GM12874 (cell line): ENCODE measurements at regions not wholly inside any gene's neighbourhood (a gene's known extent, or its start where the extent isn't known, plus 50 kb on each side); places are given as distances from the start of the nearest gene placed in this dataset.

Experiments
- CTCF ChIP-seq: IDR thresholded peaks from 2 replicates; pipeline ENCODE4 v1.5.1; 2011; ENCODE audit warnings: low read depth, mild to moderate bottlenecking, control low read depth, low read length, moderate library complexity; ENCODE audit not compliant: insufficient read depth

DNA sequence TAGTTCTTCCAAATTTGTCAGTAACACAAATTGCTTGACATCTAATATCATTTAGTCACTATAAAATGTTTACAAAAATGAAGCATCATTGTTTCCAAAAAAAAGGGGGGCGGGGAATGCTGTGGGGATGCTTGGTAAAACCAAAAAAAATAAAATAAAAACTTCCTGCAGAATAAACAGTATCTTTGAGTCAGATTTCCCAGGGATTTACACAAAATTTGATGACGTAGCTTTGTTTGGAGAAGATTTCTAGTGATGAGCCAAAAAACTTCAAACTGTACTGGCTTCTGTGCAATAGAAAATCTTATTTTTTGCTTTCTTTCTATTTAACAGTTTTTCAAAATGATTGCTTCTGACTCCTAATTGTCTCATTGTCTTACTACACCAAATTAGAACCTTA, 80.0 kb downstream of the MZT1 start:
- no peak for TF ChIP-seq CTCF

DNA sequence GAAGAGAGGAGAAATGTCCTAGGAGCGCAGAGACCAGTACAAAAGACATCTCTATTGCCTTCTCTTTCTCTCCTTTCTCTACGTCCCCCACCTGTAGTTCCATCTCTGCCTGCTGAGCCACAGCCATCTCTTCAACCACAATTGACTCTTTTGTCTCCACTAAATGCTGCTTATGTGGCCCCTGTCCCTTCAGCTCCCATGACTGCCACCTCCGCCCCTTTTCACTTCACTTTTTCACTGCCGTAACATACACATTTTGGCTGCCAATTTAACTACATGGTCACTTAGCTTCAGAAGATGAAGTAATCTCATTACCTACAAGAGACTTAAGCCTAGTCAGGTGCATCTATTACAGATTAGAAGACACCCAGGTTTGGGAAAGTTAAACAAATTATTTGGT, 81.9 kb downstream of the MZT1 start:
- no peak for TF ChIP-seq CTCF

DNA sequence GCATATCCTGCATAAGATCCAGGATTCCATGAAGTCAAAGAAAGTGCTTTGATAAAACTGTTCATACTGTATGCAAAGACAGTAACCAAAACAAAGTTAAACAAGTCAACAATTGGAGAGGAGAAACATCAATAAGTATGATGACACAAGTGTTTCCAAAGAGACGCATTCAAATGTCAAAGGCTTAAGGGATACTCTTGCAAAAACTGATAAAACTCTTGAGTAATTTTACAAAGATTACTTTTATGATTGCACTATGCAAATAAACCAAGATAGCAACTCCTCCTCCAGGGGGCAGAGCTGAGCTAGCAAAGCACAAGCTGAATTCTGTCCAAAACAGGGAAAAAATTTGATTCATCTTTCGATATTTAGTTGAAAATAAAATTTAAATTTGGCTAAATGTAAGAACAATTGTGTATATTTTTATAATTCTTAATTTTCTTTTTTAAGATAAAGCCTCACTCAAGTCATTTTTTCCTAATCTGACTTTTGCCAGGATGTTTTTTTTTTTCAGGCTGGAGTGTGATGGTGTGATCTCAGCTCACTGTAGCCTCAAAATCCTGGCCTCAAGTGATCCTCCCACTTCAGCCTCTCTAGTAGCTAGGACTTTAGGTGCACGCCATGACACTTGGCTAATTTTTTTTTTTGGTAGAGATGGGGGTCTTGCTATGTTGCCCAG, 84.0 kb downstream of the MZT1 start:
- TF ChIP-seq CTCF: peak; percentile 62; the same call in 1 of the 2 replicates

GRCh38 chr13:72639377-72639776, 88.1 kb downstream of the MZT1 start:
- no peak for TF ChIP-seq CTCF

GRCh38 chr13:72638059-72638815, 89.2 kb downstream of the MZT1 start:
- TF ChIP-seq CTCF: no peak

- TF ChIP-seq CTCF: no peak
These were observed 89.9 kb downstream of the MZT1 start for GRCh38 chr13:72637561-72637960.

- TF ChIP-seq CTCF: no peak
These were observed 92.6 kb downstream of the MZT1 start for GRCh38 chr13:72634859-72635258.
